ENCODE measurements at regions not wholly inside any gene's neighbourhood (a gene's known extent, or its start where the extent isn't known, plus 50 kb on each side); places are given as distances from the start of the nearest gene placed in this dataset.
"Not testable (repeated sequence)": the region's sequence is repeated elsewhere in the genome, so short reads cannot be mapped to it uniquely, and the experiment has no call there.

DNA sequence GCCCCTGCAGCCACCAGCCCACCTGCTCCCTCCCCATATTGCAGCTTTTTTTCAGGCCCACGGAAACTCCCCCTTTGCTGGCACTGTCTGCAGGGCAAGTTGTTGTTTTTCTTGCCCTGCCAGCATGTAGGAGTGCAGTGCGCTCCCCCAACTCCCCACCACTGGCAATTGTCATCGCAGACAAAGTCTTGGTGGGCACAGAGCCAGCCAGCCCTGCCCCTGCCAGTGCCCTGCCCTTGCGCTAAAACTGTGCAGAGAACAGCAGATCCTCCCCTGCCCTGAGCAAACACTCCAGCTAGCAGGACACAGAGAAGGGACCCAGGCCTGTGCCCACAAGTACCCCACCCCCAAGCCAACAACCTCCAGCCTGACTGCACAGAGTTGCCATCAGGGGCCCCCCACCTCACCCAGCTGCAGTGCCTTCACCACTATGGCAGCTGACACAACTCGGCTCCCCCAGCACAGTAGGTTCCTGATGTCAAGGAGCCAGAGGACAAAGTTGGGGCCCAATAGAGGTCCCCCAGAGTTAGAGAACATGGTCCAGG is 158.1 kb upstream of the ARHGAP42 start:
- no CpG with 5 or more reads among the region's 5 CpGs for WGBS (ENCODE audit: insufficient coverage, low lambda C conversion rate)

DNA sequence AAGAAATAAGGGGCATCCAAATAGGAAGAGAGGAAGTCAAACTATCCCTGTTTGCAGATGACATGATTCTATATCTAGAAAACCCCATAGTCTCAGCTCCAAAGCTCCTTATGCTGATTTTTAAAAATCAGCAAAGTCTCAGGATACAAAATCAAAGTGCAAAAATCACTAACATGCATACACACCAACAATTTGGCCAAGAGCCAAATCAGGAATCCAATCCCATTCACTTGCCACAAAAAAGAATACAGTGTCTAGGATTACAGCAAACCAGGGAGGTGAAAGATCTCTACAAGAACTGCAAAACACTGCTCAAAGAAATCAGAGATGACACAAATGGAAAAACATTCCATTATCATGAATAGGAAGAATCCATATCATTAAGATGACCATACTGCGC is 155.8 kb upstream of the ARHGAP42 start:
- H3K36me3 ChIP-seq (ENCODE audit: control insufficient read depth, insufficient read depth, low read length); H3K27me3 ChIP-seq (ENCODE audit: control insufficient read depth, insufficient read depth, low read length); H3K9me3 ChIP-seq (ENCODE audit: control insufficient read depth, low read depth, low read length); H3K4me1 ChIP-seq (ENCODE audit: control insufficient read depth, insufficient read depth, low read length); H3K4me3 ChIP-seq (ENCODE audit: low read length); DNase-seq; H3K27ac ChIP-seq (ENCODE audit: low read length): not testable (repeated sequence)
- no CpG with 5 or more reads among the region's 1 CpG for WGBS (ENCODE audit: insufficient coverage, low lambda C conversion rate)

More for the DNA sequence above, 158.1 kb upstream of the ARHGAP42 start:
- Histone ChIP-seq H3K4me3 (ENCODE audit: low read length) (no peak overlapping the region), H3K36me3 (ENCODE audit: control insufficient read depth, insufficient read depth, low read length) (no peaks in the 10 kb centered on the region), H3K27ac (ENCODE audit: low read length) (no peak overlapping the region), H3K27me3 (ENCODE audit: control insufficient read depth, insufficient read depth, low read length) (no peaks in the 10 kb centered on the region), H3K9me3 (ENCODE audit: control insufficient read depth, low read depth, low read length) (no peaks in the 10 kb centered on the region), H3K4me1 (ENCODE audit: control insufficient read depth, insufficient read depth, low read length) (no peaks in the 10 kb centered on the region)
- no peak for DNase-seq

DNA sequence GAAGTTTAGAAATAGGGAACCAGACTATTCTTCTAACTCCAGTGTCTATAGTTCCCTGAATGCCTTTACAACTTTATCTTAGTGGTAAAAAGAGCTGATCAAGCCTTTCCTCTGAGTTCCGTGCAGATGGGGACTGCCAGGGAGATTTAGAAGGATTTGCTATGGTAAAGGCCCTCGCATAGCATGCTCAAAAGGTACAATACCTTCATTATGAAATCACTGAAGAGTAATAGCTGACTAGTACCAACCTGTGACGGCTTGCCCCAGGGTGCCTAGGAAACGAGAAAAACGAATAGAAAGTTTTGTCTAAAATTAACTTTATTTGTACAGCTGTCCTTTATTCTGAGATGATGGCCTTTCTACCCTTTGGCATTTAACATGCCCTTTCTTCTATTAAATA is 150.1 kb upstream of the ARHGAP42 start:
- Histone ChIP-seq H3K27me3 (ENCODE audit: control insufficient read depth, insufficient read depth, low read length) (peaks cover 2% of the 10 kb centered on the region), H3K4me1 (ENCODE audit: control insufficient read depth, insufficient read depth, low read length) (no peaks in the 10 kb centered on the region), H3K4me3 (ENCODE audit: low read length) (no peak overlapping the region), H3K9me3 (ENCODE audit: control insufficient read depth, low read depth, low read length) (no peaks in the 10 kb centered on the region), H3K36me3 (ENCODE audit: control insufficient read depth, insufficient read depth, low read length) (no peaks in the 10 kb centered on the region), H3K27ac (ENCODE audit: low read length) (no peak overlapping the region)
- no peak for DNase-seq
- WGBS (ENCODE audit: insufficient coverage, low lambda C conversion rate) = 80% methylated on average over 1 of the region's 5 CpGs

DNA sequence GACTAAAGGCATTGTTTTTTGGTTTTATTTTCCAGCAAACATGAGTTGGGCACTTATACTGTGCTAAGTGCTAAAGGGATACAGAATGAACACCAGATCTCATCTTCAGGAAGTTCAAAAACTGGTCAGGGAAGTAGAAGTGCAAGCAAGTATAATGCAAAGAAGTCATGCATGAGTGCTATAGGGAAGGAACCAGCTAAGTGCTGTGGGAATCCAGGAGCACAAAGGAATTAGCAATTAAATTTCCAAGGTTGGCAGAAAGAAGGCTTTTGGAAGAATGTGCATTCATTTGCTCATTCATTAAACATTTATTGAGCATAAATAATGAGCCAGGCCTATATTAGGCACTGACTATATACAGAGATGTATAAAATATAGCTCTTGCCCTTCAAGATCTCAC is 143.7 kb upstream of the ARHGAP42 start:
- DNase-seq = no peak
- Histone ChIP-seq H3K36me3 (ENCODE audit: control insufficient read depth, insufficient read depth, low read length) (no peaks in the 10 kb centered on the region), H3K9me3 (ENCODE audit: control insufficient read depth, low read depth, low read length) (no peaks in the 10 kb centered on the region), H3K4me3 (ENCODE audit: low read length) (no peak overlapping the region), H3K4me1 (ENCODE audit: control insufficient read depth, insufficient read depth, low read length) (peaks cover 5% of the 10 kb centered on the region), H3K27ac (ENCODE audit: low read length) (no peak overlapping the region), H3K27me3 (ENCODE audit: control insufficient read depth, insufficient read depth, low read length) (no peaks in the 10 kb centered on the region)

DNA sequence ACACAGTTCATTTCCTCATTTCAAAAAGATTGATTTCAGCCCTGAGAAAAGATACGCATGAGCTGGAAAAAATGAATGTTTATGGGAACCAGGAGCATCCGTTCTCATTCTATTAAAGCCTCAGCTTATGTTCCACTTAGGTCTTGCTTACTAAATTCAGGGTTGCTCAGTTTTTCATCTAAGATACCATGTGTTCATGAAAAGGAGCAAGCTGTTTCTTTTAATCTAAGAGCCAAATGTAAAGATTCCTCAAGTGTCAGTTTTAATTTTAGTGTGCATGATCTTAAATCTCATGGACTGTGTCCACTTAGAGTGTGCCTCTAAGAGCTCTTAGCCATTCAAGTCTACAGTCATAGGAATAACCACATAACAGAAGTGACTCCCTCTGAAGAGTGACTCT is 141.5 kb upstream of the ARHGAP42 start:
- Histone ChIP-seq H3K27me3 (ENCODE audit: control insufficient read depth, insufficient read depth, low read length) (no peaks in the 10 kb centered on the region), H3K9me3 (ENCODE audit: control insufficient read depth, low read depth, low read length) (no peaks in the 10 kb centered on the region), H3K36me3 (ENCODE audit: control insufficient read depth, insufficient read depth, low read length) (no peaks in the 10 kb centered on the region), H3K4me3 (ENCODE audit: low read length) (no peak overlapping the region), H3K4me1 (ENCODE audit: control insufficient read depth, insufficient read depth, low read length) (peaks cover 5% of the 10 kb centered on the region), H3K27ac (ENCODE audit: low read length) (no peak overlapping the region)
- DNase-seq = no peak
- WGBS (ENCODE audit: insufficient coverage, low lambda C conversion rate) = 90% methylated on average over 2 of the region's 2 CpGs

DNA sequence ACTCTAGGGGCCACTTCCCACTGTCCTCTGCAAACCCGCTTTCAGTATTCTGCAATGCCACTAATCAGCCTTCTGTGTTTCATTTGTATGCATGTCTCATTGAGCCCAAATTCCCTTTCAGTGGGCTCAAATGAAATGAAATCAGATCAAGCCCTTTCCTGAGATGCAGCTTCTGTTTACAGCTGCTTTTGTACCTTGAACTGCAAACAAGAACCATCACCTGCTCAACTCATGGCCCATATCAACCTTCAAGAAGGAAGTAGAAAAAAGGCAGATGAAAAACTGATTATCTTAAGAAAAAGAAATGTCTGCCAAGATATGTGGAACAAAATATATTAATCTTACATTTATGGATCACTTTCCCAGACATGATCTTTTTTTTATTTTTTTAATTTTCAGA is 141.1 kb upstream of the ARHGAP42 start:
- H3K27me3 ChIP-seq (ENCODE audit: control insufficient read depth, insufficient read depth, low read length) = no peaks in the 10 kb centered on the region
- H3K27ac ChIP-seq (ENCODE audit: low read length) = no peak overlapping the region
- H3K4me3 ChIP-seq (ENCODE audit: low read length) = no peak overlapping the region
- DNase-seq = peak in 1 of 2 donors; percentile 27
- WGBS (ENCODE audit: insufficient coverage, low lambda C conversion rate) = no CpG with 5 or more reads among the region's 1 CpG
- H3K36me3 ChIP-seq (ENCODE audit: control insufficient read depth, insufficient read depth, low read length) = no peaks in the 10 kb centered on the region
- no peaks in the 10 kb centered on the region for H3K9me3 ChIP-seq (ENCODE audit: control insufficient read depth, low read depth, low read length)
- peaks cover 5% of the 10 kb centered on the region for H3K4me1 ChIP-seq (ENCODE audit: control insufficient read depth, insufficient read depth, low read length)

DNA sequence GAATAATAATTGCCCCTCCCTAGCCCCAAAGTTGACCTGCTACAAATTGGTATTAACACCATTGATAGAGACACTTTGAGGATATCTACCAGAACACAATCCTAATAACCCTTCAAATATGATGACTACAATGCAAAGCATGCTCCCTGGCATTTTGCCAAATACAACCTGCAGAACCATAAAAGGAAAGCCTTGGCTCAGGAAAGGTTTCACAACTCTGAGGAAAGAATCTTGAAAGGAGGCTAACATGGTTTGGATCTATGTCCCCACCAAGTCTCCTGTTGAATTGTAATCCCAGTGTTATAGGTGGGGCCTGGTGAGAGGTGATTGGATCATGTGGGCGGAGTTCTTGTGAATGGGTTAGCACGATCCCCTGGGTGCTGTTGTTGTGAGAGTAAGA is 140.4 kb upstream of the ARHGAP42 start:
- no peaks in the 10 kb centered on the region for H3K27me3 ChIP-seq (ENCODE audit: control insufficient read depth, insufficient read depth, low read length)
- no peak overlapping the region for H3K4me3 ChIP-seq (ENCODE audit: low read length)
- H3K4me1 ChIP-seq (ENCODE audit: control insufficient read depth, insufficient read depth, low read length) = peaks cover 5% of the 10 kb centered on the region
- H3K27ac ChIP-seq (ENCODE audit: low read length) = no peak overlapping the region
- no peaks in the 10 kb centered on the region for H3K36me3 ChIP-seq (ENCODE audit: control insufficient read depth, insufficient read depth, low read length)
- DNase-seq = peak; percentile 69 to 87
- no peaks in the 10 kb centered on the region for H3K9me3 ChIP-seq (ENCODE audit: control insufficient read depth, low read depth, low read length)
- no CpG with 5 or more reads among the region's 2 CpGs for WGBS (ENCODE audit: insufficient coverage, low lambda C conversion rate)

DNA sequence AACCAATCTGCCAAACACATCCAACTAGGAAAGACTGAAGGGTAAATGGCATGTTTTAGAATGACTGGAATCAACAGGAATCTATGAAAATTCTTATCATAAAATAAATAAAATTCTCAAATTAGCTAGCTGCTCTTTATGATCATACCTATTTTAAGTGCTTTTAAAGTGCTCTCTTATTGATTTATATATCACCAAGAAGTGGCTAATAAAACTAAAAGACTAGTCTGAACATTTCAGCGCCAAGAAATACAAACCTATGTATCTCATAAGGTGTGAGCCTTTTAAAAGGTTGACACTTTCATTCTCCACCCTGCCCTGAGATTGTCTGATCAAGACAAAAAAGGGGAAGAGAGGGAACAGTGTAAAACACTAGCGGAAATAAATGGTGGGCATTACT is 136.8 kb upstream of the ARHGAP42 start:
- Histone ChIP-seq H3K4me3 (ENCODE audit: low read length) (no peak overlapping the region), H3K27ac (ENCODE audit: low read length) (no peak overlapping the region), H3K9me3 (ENCODE audit: control insufficient read depth, low read depth, low read length) (no peaks in the 10 kb centered on the region), H3K36me3 (ENCODE audit: control insufficient read depth, insufficient read depth, low read length) (no peaks in the 10 kb centered on the region), H3K27me3 (ENCODE audit: control insufficient read depth, insufficient read depth, low read length) (no peaks in the 10 kb centered on the region), H3K4me1 (ENCODE audit: control insufficient read depth, insufficient read depth, low read length) (peaks cover 5% of the 10 kb centered on the region)
- no CpG with 5 or more reads among the region's 2 CpGs for WGBS (ENCODE audit: insufficient coverage, low lambda C conversion rate)
- DNase-seq = no peak

- Histone ChIP-seq H3K27ac (ENCODE audit: low read length) (no peak overlapping the region), H3K9me3 (ENCODE audit: control insufficient read depth, low read depth, low read length) (no peaks in the 10 kb centered on the region), H3K4me3 (ENCODE audit: low read length) (no peak overlapping the region), H3K36me3 (ENCODE audit: control insufficient read depth, insufficient read depth, low read length) (no peaks in the 10 kb centered on the region), H3K27me3 (ENCODE audit: control insufficient read depth, insufficient read depth, low read length) (no peaks in the 10 kb centered on the region), H3K4me1 (ENCODE audit: control insufficient read depth, insufficient read depth, low read length) (peaks cover 5% of the 10 kb centered on the region)
- no peak for DNase-seq
- WGBS (ENCODE audit: insufficient coverage, low lambda C conversion rate) = no CpG with 5 or more reads among the region's 5 CpGs
Measured at GRCh38 chr11:100550912-100551632, 136.0 kb upstream of the ARHGAP42 start.

DNA sequence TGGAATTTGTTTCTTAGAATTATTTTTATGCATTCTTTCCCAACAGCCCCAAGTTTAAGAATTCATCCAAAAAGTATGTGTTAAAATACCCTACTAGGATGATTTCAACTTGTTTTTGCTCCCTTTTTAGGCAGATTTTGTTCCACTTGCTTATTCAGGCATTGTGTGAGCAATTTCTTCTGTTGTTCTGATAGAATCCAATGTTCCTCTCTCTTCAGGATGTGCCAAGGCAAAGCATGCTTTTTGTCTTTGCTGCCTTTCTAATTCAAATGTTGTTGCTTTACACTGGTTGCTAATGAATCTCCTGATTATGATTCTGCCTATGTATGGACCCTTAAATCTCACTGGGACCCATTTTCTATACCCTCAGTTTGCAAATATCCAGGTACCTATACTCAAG is 131.2 kb upstream of the ARHGAP42 start:
- H3K4me3 ChIP-seq (ENCODE audit: low read length) = no peak overlapping the region
- no peaks in the 10 kb centered on the region for H3K9me3 ChIP-seq (ENCODE audit: control insufficient read depth, low read depth, low read length)
- DNase-seq = no peak
- no peaks in the 10 kb centered on the region for H3K27me3 ChIP-seq (ENCODE audit: control insufficient read depth, insufficient read depth, low read length)
- H3K27ac ChIP-seq (ENCODE audit: low read length) = no peak overlapping the region
- H3K36me3 ChIP-seq (ENCODE audit: control insufficient read depth, insufficient read depth, low read length) = no peaks in the 10 kb centered on the region
- H3K4me1 ChIP-seq (ENCODE audit: control insufficient read depth, insufficient read depth, low read length) = peaks cover 7% of the 10 kb centered on the region

DNA sequence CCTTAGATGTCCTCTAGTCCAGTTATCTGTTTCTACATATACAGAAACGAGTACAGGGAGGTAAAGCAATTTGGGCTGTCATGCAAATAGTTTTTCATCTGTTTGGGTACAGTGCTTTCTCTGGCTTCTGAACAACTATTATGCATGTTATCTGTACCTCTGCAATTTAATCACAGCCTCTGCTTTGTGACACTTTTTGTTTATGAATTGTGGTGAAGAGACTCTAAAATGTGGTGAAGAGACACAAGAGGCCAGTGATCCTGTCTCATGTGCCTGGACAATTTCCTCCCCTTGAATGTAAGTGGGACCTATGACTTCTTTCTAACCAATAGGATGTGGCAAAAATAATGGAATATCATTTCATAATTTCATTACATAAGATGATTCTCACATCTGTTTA is 130.3 kb upstream of the ARHGAP42 start:
- no CpG with 5 or more reads among the region's 1 CpG for WGBS (ENCODE audit: insufficient coverage, low lambda C conversion rate)
- H3K36me3 ChIP-seq (ENCODE audit: control insufficient read depth, insufficient read depth, low read length) = no peaks in the 10 kb centered on the region

More for the DNA sequence above, 130.3 kb upstream of the ARHGAP42 start:
- H3K4me1 ChIP-seq (ENCODE audit: control insufficient read depth, insufficient read depth, low read length) = peaks cover 7% of the 10 kb centered on the region
- no peaks in the 10 kb centered on the region for H3K9me3 ChIP-seq (ENCODE audit: control insufficient read depth, low read depth, low read length)
- no peak overlapping the region for H3K4me3 ChIP-seq (ENCODE audit: low read length)
- DNase-seq = no peak
- no peak overlapping the region for H3K27ac ChIP-seq (ENCODE audit: low read length)
- no peaks in the 10 kb centered on the region for H3K27me3 ChIP-seq (ENCODE audit: control insufficient read depth, insufficient read depth, low read length)

Measured in large intestine (tissue), 3 donors.